Gastrocnemius medialis (tissue), 4 donors: ENCODE measurements at regions not wholly inside any gene's neighbourhood (a gene's known extent, or its start where the extent isn't known, plus 50 kb on each side); places are given as distances from the start of the nearest gene placed in this dataset.

Source experiments
- ATAC-seq, 2 donors: fragments of 150-250 bp; one replicate each; pipeline ENCODE4 v1.9.1; 2016
- DNase-seq, 2 donors: peaks; one replicate each; pipeline ENCODE4 v3.0.0-alpha.2; 2019
- H3K27ac ChIP-seq, 4 donors: fragments of 200-600 bp; sonication (generic); 1 replicate in 1 of 4; 2 replicates in 3 of 4; pipeline ENCODE4 v1.5.1; 2016 to 2018; ENCODE audit warnings: mild to moderate bottlenecking in 2 of 4, moderate library complexity in 1 of 4
- H3K27me3 ChIP-seq, 3 donors: fragments of 200-600 bp; sonication (generic) in 2 of 3; 1 replicate in 1 of 3; 2 replicates in 2 of 3; pipeline versions ENCODE4 v1.5.1 to v1.6.0; 2016 to 2019; ENCODE audit warnings: mild to moderate bottlenecking in 1 of 3, moderate library complexity in 1 of 3
- H3K36me3 ChIP-seq, 2 donors: fragments of 200-600 bp; sonication (generic) in 1 of 2; one replicate each; pipeline ENCODE4 v1.5.1; 2017 to 2018
- H3K4me1 ChIP-seq, 2 donors: fragments of 200-600 bp; sonication (generic) in 1 of 2; one replicate each; pipeline ENCODE4 v1.5.1; 2016 to 2017; ENCODE audit warnings: mild to moderate bottlenecking in 2 of 2
- H3K4me3 ChIP-seq, 4 donors: fragments of 200-600 bp; sonication (generic) in 3 of 4; 1 replicate in 1 of 4; 2 replicates in 3 of 4; pipeline ENCODE4 v1.5.1; 2016 to 2019; ENCODE audit warnings: mild to moderate bottlenecking in 2 of 4
- H3K9me3 ChIP-seq, 3 donors: fragments of 200-600 bp; sonication (generic) in 2 of 3; 1 replicate in 1 of 3; 2 replicates in 2 of 3; pipeline ENCODE4 v1.5.1; 2016 to 2019
- POLR2A ChIP-seq, 2 donors: fragments of 450-650 bp; IDR thresholded peaks; one replicate each; pipeline ENCODE4 v1.6.1; 2017; ENCODE audit warnings: antibody characterized with exemption in 2 of 2, mild to moderate bottlenecking in 2 of 2, moderate library complexity in 2 of 2
- in situ Hi-C, 4 donors: fragments of 200-750 bp; cut with MboI; loops; one replicate each; pipeline versions ENCODE4 v1.15.0 to v1.8.0; 2017; ENCODE audit warnings: low sequenced_read_pairs in 4 of 4
- intact Hi-C: fragments of 100-400 bp; cut with DNase I; formaldehyde crosslinking; loops from one replicate; pipeline ENCODE4 v1.15.1; 2023; ENCODE audit warnings: low total_unique reads
- TF ChIP-seq, protein P1 (sequence below), 5 experiments: fragments of 450-650 bp in 3 of 5; fragments of 200-600 bp in 2 of 5; sonication (generic) in 2 of 5; IDR thresholded peaks in 4 of 5; conservative IDR thresholded peaks in 1 of 5; 1 replicate in 4 of 5; 2 replicates in 1 of 5; pipeline ENCODE4 v1.5.1; 2016 to 2019; ENCODE audit warnings: antibody characterized with exemption in 5 of 5, mild to moderate bottlenecking in 3 of 5, moderate library complexity in 3 of 5

GRCh38 chr6:23590498-23591126 lies 535.4 kb upstream of the NRSN1 start:
- no peaks in the 10 kb centered on the region for H3K9me3 ChIP-seq
- H3K4me1 ChIP-seq: no peaks in the 10 kb centered on the region
- no peak overlapping the region for H3K27ac ChIP-seq
- DNase-seq: no peak
- H3K27me3 ChIP-seq: no peaks in the 10 kb centered on the region
- intact Hi-C loops (no loop called here), in situ Hi-C loops (no loop called here)
- TF ChIP-seq POLR2A (IDR thresholded peaks at IDR 0.05): no peak
- TF ChIP-seq, protein P1, sequence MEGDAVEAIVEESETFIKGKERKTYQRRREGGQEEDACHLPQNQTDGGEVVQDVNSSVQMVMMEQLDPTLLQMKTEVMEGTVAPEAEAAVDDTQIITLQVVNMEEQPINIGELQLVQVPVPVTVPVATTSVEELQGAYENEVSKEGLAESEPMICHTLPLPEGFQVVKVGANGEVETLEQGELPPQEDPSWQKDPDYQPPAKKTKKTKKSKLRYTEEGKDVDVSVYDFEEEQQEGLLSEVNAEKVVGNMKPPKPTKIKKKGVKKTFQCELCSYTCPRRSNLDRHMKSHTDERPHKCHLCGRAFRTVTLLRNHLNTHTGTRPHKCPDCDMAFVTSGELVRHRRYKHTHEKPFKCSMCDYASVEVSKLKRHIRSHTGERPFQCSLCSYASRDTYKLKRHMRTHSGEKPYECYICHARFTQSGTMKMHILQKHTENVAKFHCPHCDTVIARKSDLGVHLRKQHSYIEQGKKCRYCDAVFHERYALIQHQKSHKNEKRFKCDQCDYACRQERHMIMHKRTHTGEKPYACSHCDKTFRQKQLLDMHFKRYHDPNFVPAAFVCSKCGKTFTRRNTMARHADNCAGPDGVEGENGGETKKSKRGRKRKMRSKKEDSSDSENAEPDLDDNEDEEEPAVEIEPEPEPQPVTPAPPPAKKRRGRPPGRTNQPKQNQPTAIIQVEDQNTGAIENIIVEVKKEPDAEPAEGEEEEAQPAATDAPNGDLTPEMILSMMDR (IDR thresholded peaks at IDR 0.05 in 4 of 5, conservative IDR thresholded peaks at IDR 0.05 in 1 of 5): no peak
- no peaks in the 10 kb centered on the region for H3K36me3 ChIP-seq
- no peak overlapping the region for H3K4me3 ChIP-seq
- ATAC-seq: no peak

GRCh38 chr6:23591761-23592160 lies 534.3 kb upstream of the NRSN1 start:
- Histone ChIP-seq H3K36me3 (no peaks in the 10 kb centered on the region), H3K9me3 (no peaks in the 10 kb centered on the region), H3K4me3 (no peak overlapping the region), H3K27me3 (no peaks in the 10 kb centered on the region), H3K27ac (no peak overlapping the region), H3K4me1 (no peaks in the 10 kb centered on the region)
- no peak for ATAC-seq
- no peak for TF ChIP-seq POLR2A (IDR thresholded peaks at IDR 0.05)
- TF ChIP-seq, protein P1 (IDR thresholded peaks at IDR 0.05 in 4 of 5, conservative IDR thresholded peaks at IDR 0.05 in 1 of 5): no peak
- intact Hi-C loops: no loop called here
- in situ Hi-C loops: no loop called here
- DNase-seq: no peak

DNA sequence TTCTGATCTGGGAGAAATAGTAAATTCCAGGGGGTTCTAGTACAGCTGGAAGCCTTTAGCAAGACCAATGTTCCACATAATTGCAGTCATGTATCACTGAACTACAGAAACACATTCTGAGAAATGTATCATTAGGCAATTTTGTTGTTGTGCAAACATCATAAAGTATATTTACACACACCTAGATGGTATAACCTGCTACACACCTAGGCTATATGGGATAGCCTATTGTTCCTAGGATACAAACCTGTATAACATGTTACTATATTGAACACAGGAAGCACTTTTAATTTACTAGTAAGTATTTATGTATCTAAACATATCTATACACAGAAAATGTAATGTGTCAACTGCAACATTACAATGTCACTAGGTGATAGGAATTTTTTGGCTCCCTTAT lies 525.9 kb upstream of the NRSN1 start:
- in situ Hi-C loops: no loop called here
- Histone ChIP-seq H3K9me3 (no peaks in the 10 kb centered on the region), H3K4me3 (no peak overlapping the region), H3K27me3 (no peaks in the 10 kb centered on the region), H3K36me3 (no peaks in the 10 kb centered on the region), H3K27ac (no peak overlapping the region), H3K4me1 (no peaks in the 10 kb centered on the region)
- TF ChIP-seq, protein P1 (IDR thresholded peaks at IDR 0.05 in 4 of 5, conservative IDR thresholded peaks at IDR 0.05 in 1 of 5): no peak
- no peak for TF ChIP-seq POLR2A (IDR thresholded peaks at IDR 0.05)
- no peak for DNase-seq
- no peak for ATAC-seq
- intact Hi-C loops: no loop called here

GRCh38 chr6:23601811-23602345 lies 524.1 kb upstream of the NRSN1 start:
- TF ChIP-seq, protein P1 (IDR thresholded peaks at IDR 0.05 in 4 of 5, conservative IDR thresholded peaks at IDR 0.05 in 1 of 5): no peak
- TF ChIP-seq POLR2A (IDR thresholded peaks at IDR 0.05): no peak
- no peak for ATAC-seq
- Histone ChIP-seq H3K4me3 (no peak overlapping the region), H3K9me3 (no peaks in the 10 kb centered on the region), H3K27me3 (no peaks in the 10 kb centered on the region), H3K36me3 (no peaks in the 10 kb centered on the region), H3K27ac (no peak overlapping the region), H3K4me1 (no peaks in the 10 kb centered on the region)
- intact Hi-C loops (no loop called here), in situ Hi-C loops (no loop called here)
- no peak for DNase-seq
